Cardiac muscle cell (in vitro differentiated cells and primary cell): ENCODE measurements at regions not wholly inside any gene's neighbourhood (a gene's known extent, or its start where the extent isn't known, plus 50 kb on each side); places are given as distances from the start of the nearest gene placed in this dataset.

Source experiments
- DNase-seq, 2 donors: peaks; one replicate each; pipeline versions ENCODE4 v3.0.0 to v3.0.0-alpha.2; 2010 to 2017; ENCODE audit warnings: low read depth in 1 of 2, low spot score in 1 of 2
- H3K27ac ChIP-seq: fragments of 200-600 bp; sonication (generic); 2 replicates; pipeline ENCODE4 v1.5.1; 2016
- H3K27me3 ChIP-seq: fragments of 200-600 bp; sonication (generic); 2 replicates; pipeline ENCODE4 v1.6.0; 2016; ENCODE audit warnings: control low read depth
- H3K36me3 ChIP-seq: fragments of 200-600 bp; sonication (generic); 2 replicates; pipeline ENCODE4 v1.5.1; 2016; ENCODE audit warnings: control low read depth
- H3K4me1 ChIP-seq: fragments of 200-600 bp; sonication (generic); 2 replicates; pipeline ENCODE4 v1.8.1; 2017; ENCODE audit warnings: low read depth, mild to moderate bottlenecking, mixed run types
- H3K4me3 ChIP-seq: fragments of 200-600 bp; sonication (generic); 2 replicates; pipeline ENCODE4 v1.5.1; 2016; ENCODE audit warnings: mild to moderate bottlenecking
- H3K9me3 ChIP-seq: fragments of 200-600 bp; sonication (generic); 2 replicates; pipeline ENCODE4 v1.5.1; 2017; ENCODE audit warnings: low read depth, mild to moderate bottlenecking, control low read depth
- TF ChIP-seq, protein P1 (sequence below): IDR thresholded peaks from 2 replicates; pipeline ENCODE4 v1.5.1; 2012; ENCODE audit warnings: low read depth, mild to moderate bottlenecking, low read length

DNA sequence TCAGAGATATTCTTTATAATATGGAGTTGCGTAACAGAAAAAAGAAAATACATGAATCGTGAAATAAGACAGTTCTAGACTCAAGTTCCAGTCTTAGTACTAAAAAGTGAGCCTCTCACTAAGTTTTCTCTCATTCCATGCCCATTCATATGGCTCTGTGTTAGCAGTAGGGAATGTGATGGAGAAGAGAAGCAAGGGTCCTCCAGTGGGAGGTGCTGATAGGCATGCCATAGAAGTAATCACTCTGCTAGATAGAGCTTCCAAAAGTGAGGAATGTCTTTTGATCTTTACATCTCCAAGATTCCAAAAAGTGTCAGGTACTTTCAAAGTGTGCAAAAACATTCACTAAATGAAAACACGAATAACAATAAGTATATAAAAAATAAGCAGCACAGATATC, 678.4 kb downstream of the DCDC2C start:
- DNase-seq = no peak
- TF ChIP-seq, protein P1, sequence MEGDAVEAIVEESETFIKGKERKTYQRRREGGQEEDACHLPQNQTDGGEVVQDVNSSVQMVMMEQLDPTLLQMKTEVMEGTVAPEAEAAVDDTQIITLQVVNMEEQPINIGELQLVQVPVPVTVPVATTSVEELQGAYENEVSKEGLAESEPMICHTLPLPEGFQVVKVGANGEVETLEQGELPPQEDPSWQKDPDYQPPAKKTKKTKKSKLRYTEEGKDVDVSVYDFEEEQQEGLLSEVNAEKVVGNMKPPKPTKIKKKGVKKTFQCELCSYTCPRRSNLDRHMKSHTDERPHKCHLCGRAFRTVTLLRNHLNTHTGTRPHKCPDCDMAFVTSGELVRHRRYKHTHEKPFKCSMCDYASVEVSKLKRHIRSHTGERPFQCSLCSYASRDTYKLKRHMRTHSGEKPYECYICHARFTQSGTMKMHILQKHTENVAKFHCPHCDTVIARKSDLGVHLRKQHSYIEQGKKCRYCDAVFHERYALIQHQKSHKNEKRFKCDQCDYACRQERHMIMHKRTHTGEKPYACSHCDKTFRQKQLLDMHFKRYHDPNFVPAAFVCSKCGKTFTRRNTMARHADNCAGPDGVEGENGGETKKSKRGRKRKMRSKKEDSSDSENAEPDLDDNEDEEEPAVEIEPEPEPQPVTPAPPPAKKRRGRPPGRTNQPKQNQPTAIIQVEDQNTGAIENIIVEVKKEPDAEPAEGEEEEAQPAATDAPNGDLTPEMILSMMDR = no peak

DNA sequence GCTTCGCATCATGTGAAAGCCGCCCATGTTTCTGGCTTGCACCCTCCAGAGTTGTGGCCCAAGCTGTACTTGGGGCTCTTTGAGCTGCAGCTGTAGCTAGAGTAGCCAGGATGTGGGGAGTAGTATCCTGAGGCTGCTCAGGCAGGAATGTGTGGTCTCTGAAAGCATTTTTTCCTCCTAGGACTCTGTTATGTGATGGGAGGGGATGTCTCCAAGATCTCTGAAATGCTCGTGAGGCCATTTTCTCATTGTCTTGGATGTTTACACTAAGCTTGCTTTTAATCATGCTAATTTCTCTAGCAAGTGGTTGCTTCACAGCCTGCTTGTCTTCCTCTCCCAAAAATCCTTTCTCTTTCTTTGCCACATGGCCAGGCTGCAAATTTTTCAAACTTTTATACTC, 687.6 kb downstream of the DCDC2C start:
- Histone ChIP-seq H3K4me1 (no peaks in the 10 kb centered on the region), H3K36me3 (no peaks in the 10 kb centered on the region), H3K27me3 (no peaks in the 10 kb centered on the region), H3K27ac (no peak overlapping the region), H3K4me3 (no peak overlapping the region), H3K9me3 (no peaks in the 10 kb centered on the region)
- DNase-seq = no peak
- TF ChIP-seq, protein P1 = no peak

More for the DNA sequence above, 678.4 kb downstream of the DCDC2C start:
- Histone ChIP-seq H3K4me3 (no peak overlapping the region), H3K9me3 (no peaks in the 10 kb centered on the region), H3K27me3 (no peaks in the 10 kb centered on the region), H3K27ac (no peak overlapping the region), H3K36me3 (no peaks in the 10 kb centered on the region), H3K4me1 (no peaks in the 10 kb centered on the region)

DNA sequence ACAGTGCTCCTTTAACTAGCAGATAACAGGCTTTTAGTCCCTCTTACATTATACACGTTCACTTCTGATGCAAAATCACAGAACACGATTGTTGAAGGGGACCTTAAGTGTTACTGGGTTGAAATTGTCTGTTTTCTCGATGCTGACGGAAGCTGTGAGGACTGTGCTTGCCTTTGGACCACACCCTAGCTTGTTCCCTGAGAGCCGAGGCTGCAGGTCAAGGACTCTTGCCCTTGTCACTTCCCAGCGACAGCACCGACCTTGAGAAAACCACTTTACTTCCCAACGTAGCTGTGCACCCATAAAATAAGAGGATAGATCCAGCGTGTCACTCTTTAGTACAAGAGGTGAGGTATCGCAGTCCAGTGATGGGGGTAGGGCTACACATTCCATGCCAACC, 701.0 kb downstream of the DCDC2C start:
- no peaks in the 10 kb centered on the region for H3K9me3 ChIP-seq
- peaks cover 14% of the 10 kb centered on the region for H3K4me1 ChIP-seq
- DNase-seq = peak in 1 of 2 donors; percentile 80
- no peaks in the 10 kb centered on the region for H3K36me3 ChIP-seq
- no peaks in the 10 kb centered on the region for H3K27me3 ChIP-seq
- no peak overlapping the region for H3K4me3 ChIP-seq
- TF ChIP-seq, protein P1 = no peak
- H3K27ac ChIP-seq = peak overlapping the region; percentile 8

DNA sequence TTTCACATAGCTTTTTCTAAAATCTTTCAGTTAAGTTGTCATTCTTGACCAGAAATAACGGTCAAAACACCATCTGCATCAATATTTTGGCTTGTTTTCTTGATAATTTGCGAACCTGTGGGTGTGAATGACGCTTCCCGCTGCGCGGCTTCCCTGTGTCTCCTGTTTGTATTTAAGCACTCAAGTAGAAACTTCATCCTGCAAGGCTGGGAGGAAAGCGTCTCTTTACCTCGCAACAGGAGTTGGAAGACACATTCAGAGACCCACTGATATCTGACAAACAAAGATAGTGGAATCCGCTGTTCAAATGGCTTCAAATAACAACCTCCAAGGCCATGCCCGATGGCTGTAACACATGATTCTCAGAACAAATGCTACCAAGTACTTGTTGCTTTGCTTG, 704.9 kb downstream of the DCDC2C start:
- TF ChIP-seq, protein P1 = no peak
- H3K9me3 ChIP-seq = no peaks in the 10 kb centered on the region

DNA sequence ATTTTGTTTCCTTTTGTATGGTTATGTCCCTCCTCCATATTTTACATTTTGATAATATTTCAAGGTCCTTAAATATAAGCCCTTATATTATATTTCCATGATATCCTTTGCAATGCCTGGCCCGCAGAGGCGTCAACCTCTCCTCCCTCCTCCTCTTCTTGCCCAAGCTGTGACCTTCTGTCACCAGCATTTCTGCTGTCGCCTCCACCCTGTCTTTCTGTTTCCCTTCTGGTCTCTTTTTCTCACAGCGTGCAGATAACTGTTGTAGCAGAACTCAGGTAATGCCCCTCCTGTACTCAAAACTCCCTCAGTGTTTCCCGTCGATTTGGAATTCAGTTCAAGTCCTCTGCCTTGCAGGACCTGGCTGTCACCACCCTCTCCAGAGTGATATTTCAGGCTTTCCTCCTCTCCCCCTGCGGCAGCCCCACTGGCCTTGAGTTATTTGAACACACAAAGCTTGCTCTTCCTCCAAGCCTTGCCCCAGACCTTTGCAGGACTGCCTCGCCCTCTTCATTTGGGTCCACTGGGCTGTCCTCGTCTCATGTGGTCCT, 709.3 kb downstream of the DCDC2C start:
- Histone ChIP-seq H3K27me3 (no peaks in the 10 kb centered on the region), H3K4me1 (peaks cover 49% of the 10 kb centered on the region), H3K36me3 (no peaks in the 10 kb centered on the region), H3K9me3 (no peaks in the 10 kb centered on the region), H3K27ac (peak overlapping the region; percentile 70), H3K4me3 (no peak overlapping the region)
- TF ChIP-seq, protein P1 = no peak
- DNase-seq = peak in 1 of 2 donors; percentile 95

More for the DNA sequence above, 704.9 kb downstream of the DCDC2C start:
- Histone ChIP-seq H3K4me3 (no peak overlapping the region), H3K27me3 (no peaks in the 10 kb centered on the region), H3K27ac (no peak overlapping the region), H3K36me3 (no peaks in the 10 kb centered on the region), H3K4me1 (peaks cover 31% of the 10 kb centered on the region)
- DNase-seq = no peak
